Fibroblast of villous mesenchyme (primary cell): ENCODE measurements at regions not wholly inside any gene's neighbourhood (a gene's known extent, or its start where the extent isn't known, plus 50 kb on each side); places are given as distances from the start of the nearest gene placed in this dataset.
"Not testable (repeated sequence)": the region's sequence is repeated elsewhere in the genome, so short reads cannot be mapped to it uniquely, and the experiment has no call there.

ENCODE experiments used
- DNase-seq: peaks from one replicate; pipeline ENCODE4 v3.0.0-alpha.2; 2010; ENCODE audit warnings: low read depth
- H3K4me3 ChIP-seq: 2 replicates; pipeline ENCODE4 v1.5.1; 2011; ENCODE audit warnings: low read depth, mild to moderate bottlenecking, low read length
- TF ChIP-seq, protein P1 (sequence below): IDR thresholded peaks from 2 replicates; pipeline ENCODE4 v1.5.1; 2012; ENCODE audit warnings: low read depth, mild to moderate bottlenecking, low read length; ENCODE audit not compliant: insufficient read depth

DNA sequence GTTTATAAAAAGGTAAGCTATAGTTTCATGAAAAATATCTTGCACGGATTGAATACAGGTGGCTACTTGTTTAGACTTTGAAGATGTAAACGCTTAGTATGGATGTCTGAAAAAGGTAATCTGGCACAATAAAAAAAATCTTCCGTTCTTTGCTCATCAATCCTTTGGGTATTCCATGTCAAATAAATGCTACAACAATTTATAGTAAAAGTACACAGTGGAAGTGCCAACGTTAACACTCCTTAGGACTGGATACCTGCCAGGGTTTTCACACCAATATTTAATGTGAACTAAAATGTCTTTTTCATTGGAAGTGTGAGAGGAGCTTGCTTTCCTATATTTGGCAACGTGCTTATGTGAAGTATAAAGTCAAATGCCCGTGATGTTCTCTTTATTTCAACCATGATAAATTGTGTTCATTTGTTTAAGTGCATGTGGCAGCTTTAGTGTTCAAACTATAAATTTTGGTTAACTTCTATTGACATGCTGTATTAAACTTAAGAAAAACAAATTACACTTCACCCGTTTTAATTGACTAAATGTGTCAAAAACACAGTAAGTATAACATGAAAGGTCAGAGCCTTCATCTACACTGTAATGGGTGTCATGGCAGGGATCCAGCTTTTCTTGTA is 121.7 kb upstream of the HAND2 start:
- TF ChIP-seq, protein P1, sequence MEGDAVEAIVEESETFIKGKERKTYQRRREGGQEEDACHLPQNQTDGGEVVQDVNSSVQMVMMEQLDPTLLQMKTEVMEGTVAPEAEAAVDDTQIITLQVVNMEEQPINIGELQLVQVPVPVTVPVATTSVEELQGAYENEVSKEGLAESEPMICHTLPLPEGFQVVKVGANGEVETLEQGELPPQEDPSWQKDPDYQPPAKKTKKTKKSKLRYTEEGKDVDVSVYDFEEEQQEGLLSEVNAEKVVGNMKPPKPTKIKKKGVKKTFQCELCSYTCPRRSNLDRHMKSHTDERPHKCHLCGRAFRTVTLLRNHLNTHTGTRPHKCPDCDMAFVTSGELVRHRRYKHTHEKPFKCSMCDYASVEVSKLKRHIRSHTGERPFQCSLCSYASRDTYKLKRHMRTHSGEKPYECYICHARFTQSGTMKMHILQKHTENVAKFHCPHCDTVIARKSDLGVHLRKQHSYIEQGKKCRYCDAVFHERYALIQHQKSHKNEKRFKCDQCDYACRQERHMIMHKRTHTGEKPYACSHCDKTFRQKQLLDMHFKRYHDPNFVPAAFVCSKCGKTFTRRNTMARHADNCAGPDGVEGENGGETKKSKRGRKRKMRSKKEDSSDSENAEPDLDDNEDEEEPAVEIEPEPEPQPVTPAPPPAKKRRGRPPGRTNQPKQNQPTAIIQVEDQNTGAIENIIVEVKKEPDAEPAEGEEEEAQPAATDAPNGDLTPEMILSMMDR = no peak
- DNase-seq = no peak
- H3K4me3 ChIP-seq = no peak overlapping the region

DNA sequence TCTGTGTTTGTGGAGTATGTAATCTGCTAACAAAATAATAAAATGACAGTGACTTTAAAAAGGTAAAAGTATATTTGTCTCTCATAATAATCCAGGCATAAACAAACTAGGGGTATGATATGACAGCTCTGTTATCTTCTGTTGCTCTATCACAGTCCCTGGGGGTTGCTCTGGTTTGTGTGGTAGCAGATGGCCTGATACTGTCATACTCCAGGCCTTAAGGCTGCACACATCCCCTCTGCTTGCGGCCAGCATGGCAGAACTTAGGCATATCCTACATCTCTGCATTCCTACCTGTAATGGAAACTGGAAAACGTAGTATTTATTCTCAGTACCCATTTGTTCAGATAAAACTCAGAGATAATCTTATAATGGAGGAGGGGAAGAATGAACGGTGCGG is 117.9 kb upstream of the HAND2 start:
- TF ChIP-seq, protein P1 = no peak
- no peak for DNase-seq
- H3K4me3 ChIP-seq = no peak overlapping the region

DNA sequence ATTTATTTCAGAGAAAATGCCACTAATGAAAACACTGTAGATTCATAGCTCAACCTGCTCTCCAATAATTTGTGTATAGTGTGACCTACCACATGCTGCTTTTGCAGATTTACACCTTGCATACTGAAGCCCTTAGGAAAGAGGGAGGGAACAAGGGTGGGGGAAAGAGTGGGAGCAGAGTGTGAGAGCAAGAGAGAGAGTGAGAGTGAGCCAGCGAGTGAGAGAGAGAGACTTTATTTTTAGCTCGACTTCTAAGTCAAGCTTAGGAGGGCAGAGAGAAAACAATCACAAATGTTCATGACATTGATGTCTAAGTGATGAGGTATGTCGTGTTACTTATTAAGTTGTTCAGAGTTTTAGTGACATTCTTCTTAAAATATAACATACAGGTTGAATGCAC is 112.5 kb upstream of the HAND2 start:
- no peak overlapping the region for H3K4me3 ChIP-seq
- TF ChIP-seq, protein P1 = no peak
- no peak for DNase-seq

DNA sequence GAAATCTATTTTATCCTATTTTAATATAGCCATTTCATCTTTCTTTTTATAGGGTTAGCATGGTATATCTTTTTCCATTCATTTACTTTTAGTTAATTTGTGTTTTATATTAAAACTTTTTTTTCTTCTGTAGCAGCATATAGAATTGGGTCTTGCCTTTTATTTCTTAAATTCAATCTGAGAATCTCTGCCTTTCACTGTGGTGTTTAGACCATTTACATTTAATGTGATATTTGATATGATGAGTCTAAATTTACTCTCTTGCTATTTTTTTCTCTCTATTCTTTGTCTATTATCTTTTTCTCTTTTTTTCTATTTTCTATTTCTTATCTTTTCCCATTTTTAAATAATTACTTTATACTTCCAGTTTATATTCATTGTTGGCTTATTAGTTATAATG is 105.4 kb upstream of the HAND2 start:
- DNase-seq = no peak
- H3K4me3 ChIP-seq = no peak overlapping the region
- TF ChIP-seq, protein P1 = no peak

DNA sequence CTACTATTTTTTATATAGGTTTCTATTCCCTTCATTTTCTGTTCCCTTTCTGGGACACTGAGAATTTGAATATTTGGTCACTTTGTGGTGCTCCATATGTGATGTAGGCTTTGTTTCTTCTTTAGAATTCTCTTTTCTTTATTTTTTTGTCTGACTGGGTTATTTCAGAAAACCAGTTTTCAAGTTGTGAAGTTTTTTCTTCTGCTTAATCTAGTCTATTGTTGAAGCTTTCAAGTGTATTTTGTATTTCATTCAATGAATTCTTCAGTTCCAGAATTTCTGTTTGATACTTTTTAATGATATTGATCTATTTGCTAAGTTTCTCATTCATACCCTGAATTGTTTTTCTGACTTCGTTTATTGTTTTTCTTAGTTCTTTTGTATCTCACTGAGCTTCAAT is 96.2 kb upstream of the HAND2 start:
- H3K4me3 ChIP-seq = no peak overlapping the region
- no peak for DNase-seq
- TF ChIP-seq, protein P1 = no peak

DNA sequence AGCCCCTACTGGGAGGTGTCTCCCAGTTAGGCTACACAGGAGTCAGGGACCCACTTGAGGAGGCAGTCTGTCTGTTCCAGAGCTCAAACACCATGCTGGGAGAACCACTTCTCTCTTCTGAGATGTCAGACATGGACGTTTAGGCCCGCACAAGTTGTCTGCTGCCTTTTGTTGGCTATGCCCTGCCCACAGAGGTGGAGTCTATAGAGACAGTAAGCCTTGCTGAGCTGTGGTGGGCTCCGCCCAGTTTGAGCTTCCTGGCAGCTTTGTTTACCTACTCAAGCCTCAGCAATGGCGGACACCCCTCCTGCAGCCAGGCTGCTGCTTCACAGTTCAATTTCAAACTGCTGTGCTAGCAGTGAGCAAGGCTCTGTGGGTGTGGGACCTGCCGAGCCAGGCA is 88.6 kb upstream of the HAND2 start:
- not testable (repeated sequence) for DNase-seq, H3K4me3 ChIP-seq

DNA sequence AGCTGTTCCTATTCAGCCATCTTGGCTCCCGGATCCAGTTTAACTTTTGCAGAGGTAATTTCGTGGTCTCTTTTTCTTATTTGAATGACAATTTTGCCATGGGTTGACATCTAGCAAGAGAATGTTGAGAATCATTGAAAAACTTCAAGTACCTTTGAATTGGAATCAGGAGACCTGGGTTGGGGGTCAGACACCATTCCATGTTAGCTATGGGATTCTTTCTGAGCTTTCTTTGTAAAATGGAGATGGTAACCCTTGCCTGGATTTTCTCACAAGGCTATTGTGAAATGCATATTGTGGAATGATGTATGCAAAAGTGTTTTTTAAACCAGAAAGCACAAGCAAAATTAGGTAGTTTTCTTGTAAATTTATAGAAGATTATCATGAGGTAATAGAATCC is 79.1 kb upstream of the HAND2 start:
- H3K4me3 ChIP-seq = no peak overlapping the region
- TF ChIP-seq, protein P1 = no peak
- no peak for DNase-seq

DNA sequence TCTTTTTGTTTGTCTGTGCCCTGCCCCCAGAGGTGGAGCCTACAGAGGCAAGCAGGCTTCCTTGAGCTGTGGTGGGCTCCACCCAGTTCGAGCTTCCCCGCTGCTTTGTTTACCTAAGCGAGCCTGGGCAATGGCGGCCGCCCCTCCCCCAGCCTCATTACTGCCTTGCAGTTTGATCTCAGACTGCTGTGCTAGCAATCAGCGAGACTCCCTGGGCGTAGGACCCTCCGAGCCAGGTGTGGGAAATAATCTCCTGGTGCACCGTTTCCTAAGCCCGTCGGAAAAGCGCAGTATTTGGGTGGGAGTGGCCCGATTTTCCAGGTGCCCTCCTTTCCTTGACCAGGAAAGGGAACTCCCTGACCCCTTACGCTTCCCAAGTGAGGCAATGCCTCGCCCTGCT is 78.6 kb upstream of the HAND2 start:
- H3K4me3 ChIP-seq, DNase-seq: not testable (repeated sequence)
